WI38 (cell line): ENCODE measurements at regions not wholly inside any gene's neighbourhood (a gene's known extent, or its start where the extent isn't known, plus 50 kb on each side); places are given as distances from the start of the nearest gene placed in this dataset.

Experiments
- H3K4me3 ChIP-seq: 2 replicates; pipeline ENCODE4 v1.5.1; 2011; ENCODE audit warnings: low read depth, mild to moderate bottlenecking, control low read depth, low read length
- TF ChIP-seq, protein P1 (sequence below): IDR thresholded peaks from 2 replicates; pipeline ENCODE4 v1.5.1; 2012; ENCODE audit warnings: low read depth, mild to moderate bottlenecking, control low read depth, low read length

- TF ChIP-seq, protein P1, sequence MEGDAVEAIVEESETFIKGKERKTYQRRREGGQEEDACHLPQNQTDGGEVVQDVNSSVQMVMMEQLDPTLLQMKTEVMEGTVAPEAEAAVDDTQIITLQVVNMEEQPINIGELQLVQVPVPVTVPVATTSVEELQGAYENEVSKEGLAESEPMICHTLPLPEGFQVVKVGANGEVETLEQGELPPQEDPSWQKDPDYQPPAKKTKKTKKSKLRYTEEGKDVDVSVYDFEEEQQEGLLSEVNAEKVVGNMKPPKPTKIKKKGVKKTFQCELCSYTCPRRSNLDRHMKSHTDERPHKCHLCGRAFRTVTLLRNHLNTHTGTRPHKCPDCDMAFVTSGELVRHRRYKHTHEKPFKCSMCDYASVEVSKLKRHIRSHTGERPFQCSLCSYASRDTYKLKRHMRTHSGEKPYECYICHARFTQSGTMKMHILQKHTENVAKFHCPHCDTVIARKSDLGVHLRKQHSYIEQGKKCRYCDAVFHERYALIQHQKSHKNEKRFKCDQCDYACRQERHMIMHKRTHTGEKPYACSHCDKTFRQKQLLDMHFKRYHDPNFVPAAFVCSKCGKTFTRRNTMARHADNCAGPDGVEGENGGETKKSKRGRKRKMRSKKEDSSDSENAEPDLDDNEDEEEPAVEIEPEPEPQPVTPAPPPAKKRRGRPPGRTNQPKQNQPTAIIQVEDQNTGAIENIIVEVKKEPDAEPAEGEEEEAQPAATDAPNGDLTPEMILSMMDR: no peak
- no peak overlapping the region for H3K4me3 ChIP-seq
Observed at GRCh38 chr2:142484111-142484510, 353.3 kb upstream of the LRP1B start.

DNA sequence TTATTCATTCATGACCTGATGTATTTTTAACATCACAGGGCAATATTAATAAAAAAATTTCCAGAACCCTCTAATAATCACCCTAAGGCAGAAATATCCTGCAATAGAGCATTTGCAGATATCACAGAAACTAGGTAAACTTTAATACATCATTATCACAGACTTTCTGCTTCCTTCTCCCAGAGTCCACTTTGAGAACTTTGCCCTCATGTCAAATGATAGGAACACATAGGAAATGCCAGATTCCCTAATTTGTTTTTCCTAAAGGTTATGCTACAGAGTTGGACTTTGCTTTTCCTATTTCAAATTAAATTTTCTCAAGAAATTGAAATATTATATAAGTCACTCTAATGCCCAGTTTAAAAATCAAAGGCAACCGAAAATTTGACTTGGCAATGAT is 352.8 kb upstream of the LRP1B start:
- no peak overlapping the region for H3K4me3 ChIP-seq
- TF ChIP-seq, protein P1: no peak

- H3K4me3 ChIP-seq: no peak overlapping the region
- TF ChIP-seq, protein P1: no peak
Observed at GRCh38 chr2:142478206-142478605, 347.4 kb upstream of the LRP1B start.

DNA sequence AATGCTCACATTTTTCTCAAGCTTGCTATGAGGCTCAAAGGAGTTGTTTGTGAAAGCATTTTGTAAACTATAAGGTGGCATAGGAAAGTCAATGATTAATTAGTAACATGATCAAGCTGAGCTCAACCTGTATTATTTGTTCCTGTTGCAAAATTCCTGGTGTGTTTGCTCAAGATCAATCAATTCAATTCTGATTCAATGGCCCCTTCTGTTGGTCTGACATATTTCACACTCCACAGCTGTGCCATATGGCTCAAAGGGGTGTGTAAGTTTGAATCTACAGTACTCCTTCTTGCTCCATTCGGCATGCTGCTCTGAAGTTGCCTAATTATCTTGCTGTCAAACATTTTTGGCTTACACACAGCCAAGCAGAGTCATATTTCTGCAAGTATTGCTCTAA is 341.6 kb upstream of the LRP1B start:
- H3K4me3 ChIP-seq: no peak overlapping the region
- TF ChIP-seq, protein P1: no peak

- no peak overlapping the region for H3K4me3 ChIP-seq
- TF ChIP-seq, protein P1: no peak
Observed at GRCh38 chr2:142467321-142467720, 336.5 kb upstream of the LRP1B start.

DNA sequence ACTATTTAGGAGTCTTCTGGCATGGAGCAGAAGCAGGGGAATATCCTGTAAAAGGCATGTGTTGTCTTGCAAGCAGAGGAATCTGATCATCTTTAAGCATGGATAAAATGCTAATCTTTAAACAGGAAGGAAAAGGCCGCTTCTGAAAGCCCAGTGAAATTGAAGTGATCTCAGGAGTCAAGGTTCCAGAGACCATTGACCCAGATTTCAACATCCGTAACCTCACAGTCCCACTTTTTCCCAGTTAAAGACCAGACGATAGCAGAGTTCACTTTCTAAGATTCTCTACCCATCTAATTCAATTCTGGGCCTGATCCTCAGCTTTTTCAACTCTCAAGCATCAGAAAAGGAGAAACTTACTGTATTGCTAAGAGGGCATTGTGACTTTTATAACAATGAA is 332.2 kb upstream of the LRP1B start:
- H3K4me3 ChIP-seq: no peak overlapping the region
- TF ChIP-seq, protein P1: no peak

DNA sequence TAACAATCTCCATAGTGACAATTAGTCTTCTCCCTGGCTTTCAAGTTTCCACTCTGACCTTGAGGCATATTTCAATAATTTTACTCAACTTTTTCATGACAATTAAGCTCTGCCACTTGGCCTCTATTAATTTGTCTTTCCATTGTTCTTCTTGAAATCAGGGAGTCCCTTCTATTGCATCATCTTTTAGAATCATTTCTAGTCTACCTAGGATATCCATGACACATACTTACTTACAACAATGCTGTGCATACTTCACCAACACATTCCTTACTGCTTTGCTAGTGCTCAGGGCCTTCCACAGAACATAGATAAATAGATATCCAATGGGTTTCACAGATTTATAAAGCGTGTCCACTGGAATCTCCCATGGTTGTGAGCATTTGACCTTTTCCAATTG is 331.5 kb upstream of the LRP1B start:
- H3K4me3 ChIP-seq: no peak overlapping the region
- TF ChIP-seq, protein P1: no peak
